K562 (cell line): ENCODE measurements at regions not wholly inside any gene's neighbourhood (a gene's known extent, or its start where the extent isn't known, plus 50 kb on each side); places are given as distances from the start of the nearest gene placed in this dataset.

Experiments
- ATAC-seq: fragments of 200-7000 bp; cut with Tn5 transposase; 3 replicates; pipeline ENCODE4 v1.9.1; 2020; ENCODE audit warnings: moderate library complexity
- BruUV-seq: library from RNA; stranded (reverse); fragments of 400-500 nt; replicated peaks from 2 replicates; lab custom pipeline; 2021; lab: Mats Ljungman, UMichigan
- CTCF ChIA-PET: fragments of 300-600 bp; formaldehyde crosslinking; extraction: SDS; loops from one replicate; lab custom pipeline; 2021; ENCODE audit warnings: low intra/inter-chr PET ratio; lab: Yijun Ruan, JAX
- POLR2A ChIA-PET: fragments of 300-600, 350-650 bp; sonication (Branson Sonifier 250); formaldehyde crosslinking; extraction: SDS; loops from one replicate; lab custom pipeline; 2021; ENCODE audit warnings: antibody characterized with exemption, inconsistent platforms; lab: Yijun Ruan, JAX
- DNase-seq, 4 experiments: peaks; one replicate each; pipeline versions ENCODE4 v3.0.0 to v3.0.0-alpha.2; 2011 to 2018; ENCODE audit warnings: low spot score in 3 of 4, mixed read lengths in 3 of 4; ENCODE audit errors: extremely low read depth in 1 of 4
- FAIRE-seq: peaks from 2 replicates; lab custom pipeline; 2011; peaks lifted over from hg19 to GRCh38; lab: Jason Lieb, UNC
- H2AFZ ChIP-seq: 2 replicates; pipeline ENCODE4 v1.6.0; 2011; ENCODE audit warnings: low read depth, low read length, control low read depth, inconsistent platforms
- H3K27ac ChIP-seq: fragments of 200-600 bp; 3 replicates; pipeline ENCODE4 v1.8.0; 2011; ENCODE audit warnings: low read depth, mild to moderate bottlenecking, control low read depth, inconsistent platforms, low read length, moderate library complexity, mixed read lengths; ENCODE audit errors: extremely low read depth
- H3K27me3 ChIP-seq, 2 experiments: fragments of 300-600 bp in 1 of 2; 2 replicates in 1 of 2; 3 replicates in 1 of 2; pipeline versions ENCODE4 v1.6.0 to v1.8.0; 2011; ENCODE audit warnings: inconsistent platforms in 2 of 2, low read length in 2 of 2, mild to moderate bottlenecking in 1 of 2, mixed read lengths in 1 of 2, moderate library complexity in 1 of 2; ENCODE audit not compliant: control insufficient read depth in 2 of 2, insufficient read depth in 2 of 2
- H3K36me3 ChIP-seq: fragments of 300-600 bp; 3 replicates; pipeline ENCODE4 v1.8.0; 2011; ENCODE audit warnings: mild to moderate bottlenecking, low read length, inconsistent platforms; ENCODE audit not compliant: control insufficient read depth, insufficient read depth
- H3K4me1 ChIP-seq, 2 experiments: fragments of 200-600 bp in 1 of 2; replicated peaks in 1 of 2; 2 replicates in 1 of 2; 3 replicates in 1 of 2; pipeline versions ENCODE4 v1.5.1 to v1.8.0; 2011; ENCODE audit warnings: inconsistent platforms in 2 of 2, low read length in 2 of 2, mild to moderate bottlenecking in 1 of 2, mixed read lengths in 1 of 2, moderate library complexity in 1 of 2; ENCODE audit not compliant: control insufficient read depth in 2 of 2, insufficient read depth in 2 of 2
- H3K4me2 ChIP-seq: 2 replicates; pipeline ENCODE4 v1.6.1; 2011; ENCODE audit warnings: low read length, control low read depth, inconsistent platforms, mixed read lengths; ENCODE audit not compliant: insufficient read depth
- H3K4me3 ChIP-seq: fragments of 200-600 bp; sonication (generic), shearing (Covaris generic); 2 replicates; pipeline ENCODE4 v1.5.1; 2016; ENCODE audit warnings: control low read depth, inconsistent platforms
- H3K79me2 ChIP-seq: fragments of 200-600 bp; 3 replicates; pipeline ENCODE4 v1.8.0; 2011; ENCODE audit warnings: low read length, inconsistent platforms; ENCODE audit not compliant: control insufficient read depth, insufficient read depth
- H3K9ac ChIP-seq, 2 experiments: 2 replicates each; pipeline versions ENCODE4 v1.6.0 to v1.6.1; 2011; ENCODE audit warnings: low read depth in 2 of 2, low read length in 2 of 2, control low read depth in 1 of 2, inconsistent platforms in 1 of 2, mild to moderate bottlenecking in 1 of 2, mixed read lengths in 1 of 2; ENCODE audit not compliant: insufficient read depth in 1 of 2
- H3K9me1 ChIP-seq: one replicate; pipeline ENCODE4 v1.6.0; 2011; ENCODE audit warnings: inconsistent platforms, mild to moderate bottlenecking, low read length, moderate library complexity; ENCODE audit not compliant: control insufficient read depth, insufficient read depth
- H3K9me3 ChIP-seq: replicated peaks from 2 replicates; pipeline ENCODE4 v1.5.1; 2011; ENCODE audit warnings: low read depth, low read length, inconsistent platforms; ENCODE audit not compliant: control insufficient read depth, insufficient read depth
- H4K20me1 ChIP-seq: replicated peaks from 2 replicates; pipeline ENCODE4 v1.6.1; 2011; ENCODE audit warnings: low read length, inconsistent platforms, mixed read lengths; ENCODE audit not compliant: control insufficient read depth, insufficient read depth
- BCL6 ChIP-seq: fragments of 250-450 bp; sonication (Bioruptor Pico); IDR thresholded peaks from 2 replicates; pipeline ENCODE4 v1.4.0; 2020
- HMG20B ChIP-seq: fragments of 250-450 bp; sonication (Bioruptor Pico); IDR thresholded peaks from 2 replicates; pipeline ENCODE4 v1.5.0; 2021; ENCODE audit warnings: mild to moderate bottlenecking
- SMAD3 ChIP-seq: fragments of 450-650 bp; formaldehyde crosslinking; conservative IDR thresholded peaks from 2 replicates; pipeline ENCODE4 v1.4.0; 2020; ENCODE audit warnings: mild to moderate bottlenecking
- TCF3 ChIP-seq: sonication (generic); formaldehyde crosslinking; IDR thresholded peaks from 2 replicates; pipeline ENCODE4 v1.4.0; 2020; ENCODE audit warnings: mild to moderate bottlenecking, missing genetic modification reagents
- TFAM ChIP-seq: fragments of 250-450 bp; sonication (Bioruptor Pico); conservative IDR thresholded peaks from 2 replicates; pipeline ENCODE4 v1.5.0; 2021; ENCODE audit warnings: mild to moderate bottlenecking, moderate library complexity
- THRAP3 ChIP-seq: fragments of 450-650 bp; IDR thresholded peaks from 2 replicates; pipeline ENCODE4 v1.6.1; 2016; ENCODE audit warnings: mild to moderate bottlenecking, inconsistent platforms, borderline replicate concordance
- ZNF316 ChIP-seq: fragments of 450-650 bp; IDR thresholded peaks from 2 replicates; pipeline ENCODE4 v1.6.1; 2016
- WGBS: fragments of 100-300 bp; shearing (Covaris generic); methylation state at CpG from one replicate; pipeline ENCODE4 v1.1.6; 2016; ENCODE audit warnings: low coverage, mixed read lengths; ENCODE audit not compliant: insufficient coverage; ENCODE audit errors: missing lambda C conversion rate; 5-methylcytosine and 5-hydroxymethylcytosine counted together
- in situ Hi-C: fragments of 300-500 bp; cut with MboI; formaldehyde crosslinking; loops from 4 replicates; pipeline ENCODE4 v1.15.0; 2018; ENCODE audit warnings: inconsistent platforms, mixed read lengths
- intact Hi-C: fragments of 100-400 bp; cut with micrococcal nuclease; formaldehyde crosslinking; loops from 2 replicates; pipeline ENCODE4 v1.14.2; 2022
- TF ChIP-seq, protein P1 (sequence below), 3 experiments: IDR thresholded peaks in 2 of 3; conservative IDR thresholded peaks in 1 of 3; 2 replicates each; pipeline ENCODE4 v1.5.1; 2011 to 2012; ENCODE audit warnings: low read length in 3 of 3, mild to moderate bottlenecking in 3 of 3, control low read depth in 2 of 3, improper control_type of control experiment in 1 of 3, inconsistent platforms in 1 of 3, low read depth in 1 of 3, mixed read lengths in 1 of 3, moderate library complexity in 1 of 3; ENCODE audit not compliant: insufficient read depth in 2 of 3
- TF ChIP-seq, protein P2 (sequence below): fragments of 250-450 bp; sonication (Bioruptor Pico); IDR thresholded peaks from 2 replicates; pipeline ENCODE4 v1.4.0; 2020; ENCODE audit warnings: borderline replicate concordance
- TF ChIP-seq, protein P3 (sequence below): sonication (generic); formaldehyde crosslinking; IDR thresholded peaks from 2 replicates; pipeline ENCODE4 v1.8.0; 2022; ENCODE audit warnings: missing genetic modification reagents, mild to moderate bottlenecking, moderate library complexity, borderline replicate concordance

DNA sequence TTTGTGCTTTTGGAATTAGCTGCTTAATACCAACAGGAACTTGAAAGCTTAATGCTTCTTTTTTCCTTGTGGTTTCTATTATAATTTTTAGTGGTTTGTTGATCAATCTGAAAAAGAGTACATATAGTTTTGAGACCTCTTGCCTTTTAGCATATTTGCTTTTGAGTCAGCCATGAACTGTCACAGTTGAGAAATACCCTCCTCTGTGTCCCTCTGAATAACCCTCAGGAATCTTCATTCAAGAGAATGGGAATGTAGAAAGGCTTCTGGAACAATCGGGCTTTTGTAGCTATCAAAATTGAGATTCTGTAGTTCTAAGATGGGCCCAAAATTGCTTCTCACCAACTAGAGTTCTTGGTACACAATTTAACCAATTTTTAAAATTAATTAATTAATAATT, 451.1 kb upstream of the TRIB2 start:
- no TSS peak for BruUV-seq
- ATAC-seq, result no peak

More for the DNA sequence above, 451.1 kb upstream of the TRIB2 start:
- intact Hi-C loops, result no loop called here
- DNase-seq, result no peak
- no peaks in the 10 kb centered on the region for H3K9me3 ChIP-seq
- TF ChIP-seq TFAM (CRISPR knock-in tag), result no peak
- TF ChIP-seq TCF3 (CRISPR knock-in tag), result no peak
- no peak for TF ChIP-seq THRAP3
- TF ChIP-seq BCL6 (CRISPR knock-in tag), result no peak
- TF ChIP-seq, protein P1, sequence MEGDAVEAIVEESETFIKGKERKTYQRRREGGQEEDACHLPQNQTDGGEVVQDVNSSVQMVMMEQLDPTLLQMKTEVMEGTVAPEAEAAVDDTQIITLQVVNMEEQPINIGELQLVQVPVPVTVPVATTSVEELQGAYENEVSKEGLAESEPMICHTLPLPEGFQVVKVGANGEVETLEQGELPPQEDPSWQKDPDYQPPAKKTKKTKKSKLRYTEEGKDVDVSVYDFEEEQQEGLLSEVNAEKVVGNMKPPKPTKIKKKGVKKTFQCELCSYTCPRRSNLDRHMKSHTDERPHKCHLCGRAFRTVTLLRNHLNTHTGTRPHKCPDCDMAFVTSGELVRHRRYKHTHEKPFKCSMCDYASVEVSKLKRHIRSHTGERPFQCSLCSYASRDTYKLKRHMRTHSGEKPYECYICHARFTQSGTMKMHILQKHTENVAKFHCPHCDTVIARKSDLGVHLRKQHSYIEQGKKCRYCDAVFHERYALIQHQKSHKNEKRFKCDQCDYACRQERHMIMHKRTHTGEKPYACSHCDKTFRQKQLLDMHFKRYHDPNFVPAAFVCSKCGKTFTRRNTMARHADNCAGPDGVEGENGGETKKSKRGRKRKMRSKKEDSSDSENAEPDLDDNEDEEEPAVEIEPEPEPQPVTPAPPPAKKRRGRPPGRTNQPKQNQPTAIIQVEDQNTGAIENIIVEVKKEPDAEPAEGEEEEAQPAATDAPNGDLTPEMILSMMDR (IDR thresholded peaks at IDR 0.05 in 2 of 3, conservative IDR thresholded peaks at IDR 0.05 in 1 of 3; ENCODE audit: insufficient read depth in 2 of 3, low read depth in 1 of 3, low read length in 3 of 3), result no peak
- no peak for TF ChIP-seq HMG20B (CRISPR knock-in tag)
- no peak for TF ChIP-seq SMAD3
- TF ChIP-seq, protein P2, sequence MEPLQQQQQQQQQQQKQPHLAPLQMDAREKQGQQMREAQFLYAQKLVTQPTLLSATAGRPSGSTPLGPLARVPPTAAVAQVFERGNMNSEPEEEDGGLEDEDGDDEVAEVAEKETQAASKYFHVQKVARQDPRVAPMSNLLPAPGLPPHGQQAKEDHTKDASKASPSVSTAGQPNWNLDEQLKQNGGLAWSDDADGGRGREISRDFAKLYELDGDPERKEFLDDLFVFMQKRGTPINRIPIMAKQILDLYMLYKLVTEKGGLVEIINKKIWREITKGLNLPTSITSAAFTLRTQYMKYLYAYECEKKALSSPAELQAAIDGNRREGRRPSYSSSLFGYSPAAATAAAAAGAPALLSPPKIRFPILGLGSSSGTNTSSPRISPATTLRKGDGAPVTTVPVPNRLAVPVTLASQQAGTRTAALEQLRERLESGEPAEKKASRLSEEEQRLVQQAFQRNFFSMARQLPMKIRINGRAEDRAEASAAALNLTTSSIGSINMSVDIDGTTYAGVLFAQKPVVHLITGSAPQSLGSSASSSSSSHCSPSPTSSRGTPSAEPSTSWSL (CRISPR knock-in tag), result no peak
- TF ChIP-seq, protein P3, sequence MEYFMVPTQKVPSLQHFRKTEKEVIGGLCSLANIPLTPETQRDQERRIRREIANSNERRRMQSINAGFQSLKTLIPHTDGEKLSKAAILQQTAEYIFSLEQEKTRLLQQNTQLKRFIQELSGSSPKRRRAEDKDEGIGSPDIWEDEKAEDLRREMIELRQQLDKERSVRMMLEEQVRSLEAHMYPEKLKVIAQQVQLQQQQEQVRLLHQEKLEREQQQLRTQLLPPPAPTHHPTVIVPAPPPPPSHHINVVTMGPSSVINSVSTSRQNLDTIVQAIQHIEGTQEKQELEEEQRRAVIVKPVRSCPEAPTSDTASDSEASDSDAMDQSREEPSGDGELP (CRISPR knock-in tag), result no peak
- no peak for TF ChIP-seq ZNF316
- no peaks in the 10 kb centered on the region; a peak in 1 of 5 replicates for H3K4me1 ChIP-seq
- H3K4me2 ChIP-seq, result no peak overlapping the region
- no peak overlapping the region for H3K27ac ChIP-seq
- in situ Hi-C loops, result no loop called here
- ChIA-PET CTCF (no interaction called here), POLR2A (interaction anchor here (0.9 kb wide), 1 partner anchor 11 kb away, joined by 3 read pairs; no protein-coding TSS in a partner anchor)
- no peak for FAIRE-seq
- 11% methylated on average over 1 of the region's 1 CpG for WGBS
- no peaks in the 10 kb centered on the region for H4K20me1 ChIP-seq
- no peak overlapping the region for H2AFZ ChIP-seq
- no peak overlapping the region for H3K4me3 ChIP-seq
- H3K36me3 ChIP-seq, result no peaks in the 10 kb centered on the region
- no peaks in the 10 kb centered on the region for H3K27me3 ChIP-seq
- H3K9me1 ChIP-seq, result no peaks in the 10 kb centered on the region
- no peaks in the 10 kb centered on the region for H3K79me2 ChIP-seq
- H3K9ac ChIP-seq, result no peak overlapping the region
